Thyroid gland (tissue), 4 donors: ENCODE measurements at regions not wholly inside any gene's neighbourhood (a gene's known extent, or its start where the extent isn't known, plus 50 kb on each side); places are given as distances from the start of the nearest gene placed in this dataset.

Source experiments
- CTCF ChIP-seq, 6 experiments: fragments of 200-600 bp in 3 of 6; fragments of 450-650 bp in 3 of 6; sonication (generic) in 3 of 6; IDR thresholded peaks; one replicate each; pipeline ENCODE4 v1.5.1; 2016 to 2019; ENCODE audit warnings: antibody characterized with exemption in 6 of 6, mild to moderate bottlenecking in 2 of 6, inconsistent platforms in 1 of 6, moderate library complexity in 1 of 6
- POLR2A ChIP-seq, 2 donors: fragments of 450-650 bp; IDR thresholded peaks; one replicate each; pipeline ENCODE4 v1.6.1; 2017; ENCODE audit warnings: antibody characterized with exemption in 2 of 2, mild to moderate bottlenecking in 2 of 2, moderate library complexity in 1 of 2

GRCh38 chr9:104009826-104010225, 84.3 kb upstream of the SMC2 start:
- TF ChIP-seq POLR2A (IDR thresholded peaks at IDR 0.05) (no peak), CTCF (IDR thresholded peaks at IDR 0.05) (no peak)
